ENCODE measurements at regions not wholly inside any gene's neighbourhood (a gene's known extent, or its start where the extent isn't known, plus 50 kb on each side); places are given as distances from the start of the nearest gene placed in this dataset.
A peak's percentile ranks its signal among the peaks of the same experiment; 100 is the strongest.
"Not testable (repeated sequence)": the region's sequence is repeated elsewhere in the genome, so short reads cannot be mapped to it uniquely, and the experiment has no call there.

DNA sequence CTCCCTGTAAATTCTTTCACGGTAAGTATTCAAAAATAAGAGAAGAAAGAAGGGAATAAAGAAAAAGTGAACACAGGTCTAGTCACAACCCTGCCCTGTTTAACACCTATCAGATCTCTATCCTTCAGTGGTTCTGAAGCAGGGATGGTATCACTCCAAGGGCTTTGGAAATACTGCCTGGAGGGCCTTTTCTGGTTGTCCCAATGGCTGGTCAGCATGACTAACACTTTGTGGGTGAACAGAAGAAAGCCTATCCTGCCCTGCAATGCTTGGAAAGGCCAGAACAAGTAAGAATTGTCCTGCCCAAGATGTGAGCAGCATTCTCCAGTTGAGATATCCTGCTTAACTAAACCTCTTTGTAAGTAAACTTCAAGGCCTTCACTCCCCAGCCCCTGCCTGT is 124.9 kb downstream of the TMEM167A start:
- DNase-seq (ENCODE audit: low read depth): peak; percentile 40

DNA sequence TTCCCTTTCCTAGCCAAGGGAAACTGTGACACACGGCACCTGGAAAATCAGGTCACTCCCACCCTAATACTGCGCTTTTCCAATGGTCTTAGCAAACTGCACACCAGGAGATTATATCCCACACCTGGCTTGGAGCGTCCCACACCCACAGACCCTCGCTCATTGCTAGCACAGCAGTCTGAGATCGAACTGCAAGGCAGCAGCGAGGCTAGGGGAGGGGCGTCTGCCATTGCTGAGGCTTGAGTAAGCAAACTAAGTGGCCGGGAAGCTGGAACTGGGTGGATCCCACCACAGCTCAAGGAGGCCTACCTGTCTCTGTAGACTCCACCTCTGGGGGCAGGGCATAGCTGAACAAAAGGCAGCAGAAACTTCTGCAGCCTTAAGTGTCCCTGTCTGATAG is 132.9 kb downstream of the TMEM167A start:
- DNase-seq (ENCODE audit: low read depth): not testable (repeated sequence)

DNA sequence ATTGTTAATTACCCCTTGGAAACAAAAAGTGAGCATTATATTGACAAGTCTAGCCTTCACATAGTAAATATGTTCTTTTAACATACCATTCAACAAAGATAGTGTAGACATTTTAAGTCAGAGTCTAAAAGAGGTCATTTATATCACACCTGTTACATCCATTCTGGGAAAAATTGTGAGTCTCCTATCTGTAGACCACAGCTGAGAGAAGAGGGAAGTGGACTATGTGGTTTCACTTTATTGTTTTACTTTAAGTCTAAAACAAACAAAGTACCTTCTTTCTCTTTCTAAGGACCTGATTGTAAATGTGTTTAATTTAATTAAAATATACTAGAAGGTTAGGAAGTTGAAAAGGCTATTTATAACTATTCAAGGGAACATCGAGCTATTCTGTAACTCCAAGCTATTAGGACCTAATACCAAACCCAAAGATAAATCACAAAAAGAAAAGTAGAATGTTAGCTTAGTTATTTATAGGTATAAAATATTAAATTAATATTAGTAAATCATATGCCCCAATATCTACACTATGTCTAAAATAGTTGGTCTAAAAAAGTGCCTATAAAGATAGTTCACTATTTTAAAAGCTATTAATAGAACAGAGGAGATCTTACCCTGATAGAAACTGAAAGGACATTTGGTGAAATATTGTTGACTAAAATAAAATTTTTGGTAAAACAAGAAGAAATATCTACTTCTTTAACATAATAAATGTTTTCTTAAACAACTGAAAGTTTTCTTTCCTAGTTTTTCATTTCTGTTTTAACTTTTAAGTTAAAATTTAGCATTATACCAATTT is 134.9 kb downstream of the TMEM167A start:
- no peak for DNase-seq (ENCODE audit: low read depth)

DNA sequence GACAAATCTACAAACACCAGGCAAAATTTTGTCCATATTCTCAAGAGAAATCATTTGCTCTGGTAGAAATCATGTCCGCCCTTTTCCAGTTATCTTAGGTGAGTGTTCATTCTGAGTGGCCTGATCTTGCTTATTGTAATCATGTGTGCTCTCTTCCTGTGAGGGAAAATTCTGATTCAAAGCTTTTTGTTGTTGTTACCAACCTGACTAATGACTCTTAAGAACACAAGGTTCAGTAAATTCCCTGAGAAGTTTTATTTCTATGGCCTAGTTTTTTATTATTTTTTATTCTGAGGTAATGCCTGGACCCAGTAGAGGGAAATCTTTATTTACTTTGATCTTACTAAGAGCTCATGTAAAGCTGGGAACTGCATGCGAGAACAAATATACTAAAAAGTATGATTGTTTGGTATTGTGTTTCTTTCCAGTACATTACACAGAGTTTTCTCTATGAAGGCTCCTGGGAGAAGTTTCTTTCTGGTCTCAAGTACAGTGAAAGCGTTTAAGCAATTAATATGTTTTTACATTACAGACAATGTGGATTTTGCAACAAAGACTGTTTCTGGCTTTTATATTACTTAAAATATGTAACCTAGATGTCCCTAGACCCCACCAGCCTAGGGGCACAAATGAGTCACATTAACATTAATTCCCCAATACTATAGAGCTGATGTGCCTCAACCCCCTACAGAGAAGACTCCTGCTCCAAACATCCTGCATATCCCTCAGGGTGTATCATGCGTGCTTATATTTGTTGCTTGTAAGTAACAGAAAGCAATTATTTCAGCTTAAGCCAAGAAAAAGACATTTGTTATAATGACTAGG is 138.1 kb downstream of the TMEM167A start:
- DNase-seq (ENCODE audit: low read depth): no peak

DNA sequence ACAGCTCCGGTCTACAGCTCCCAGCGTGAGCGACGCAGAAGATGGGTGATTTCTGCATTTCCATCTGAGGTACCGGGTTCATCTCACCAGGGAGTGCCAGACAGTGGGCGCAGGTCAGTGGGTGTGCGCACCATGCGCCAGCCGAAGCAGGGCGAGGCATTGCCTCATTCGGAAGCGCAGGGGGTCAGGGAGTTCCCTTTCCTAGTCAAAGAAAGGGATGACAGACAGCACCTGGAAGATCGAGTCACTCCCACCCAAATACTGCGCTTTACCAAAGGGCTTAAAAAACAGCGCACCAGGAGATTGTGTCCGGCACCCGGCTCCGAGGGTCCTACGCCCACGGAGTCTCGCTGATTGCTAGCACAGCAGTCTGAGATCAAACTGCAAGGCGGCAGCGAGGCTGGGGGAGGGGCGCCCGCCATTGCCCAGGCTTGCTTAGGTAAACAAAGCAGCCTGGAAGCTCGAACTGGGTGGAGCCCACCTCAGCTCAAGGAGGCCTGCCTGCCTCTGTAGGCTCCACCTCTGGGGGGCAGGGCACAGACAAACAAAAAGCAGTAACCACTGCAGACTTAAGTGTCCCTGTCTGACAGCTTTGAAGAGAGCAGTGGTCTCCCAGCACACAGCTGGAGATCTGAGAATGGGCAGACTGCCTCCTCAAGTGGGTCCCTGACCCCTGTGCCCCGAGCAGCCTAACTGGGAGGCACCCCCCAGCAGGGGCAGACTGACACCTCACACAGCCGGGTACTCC is 144.5 kb downstream of the TMEM167A start:
- not testable (repeated sequence) for DNase-seq (ENCODE audit: low read depth)

DNA sequence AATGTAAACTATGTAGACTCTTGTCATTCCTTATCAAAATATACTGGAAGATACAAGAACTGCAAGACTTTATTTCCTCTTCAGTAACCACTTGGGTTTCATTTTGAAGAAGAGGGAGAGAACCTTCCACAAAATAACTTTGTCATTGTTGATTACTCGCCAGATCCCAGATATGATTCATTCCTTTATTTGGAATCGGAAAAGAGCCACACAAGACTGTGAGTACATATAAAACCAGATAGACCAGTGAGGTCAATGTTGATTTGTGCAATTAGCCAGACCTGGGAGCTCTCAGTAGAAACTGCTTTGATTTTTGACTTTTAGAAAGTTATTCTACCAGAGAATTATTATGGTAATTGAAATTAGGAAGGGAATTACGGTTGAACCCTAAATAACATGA is 146.1 kb downstream of the TMEM167A start:
- peak; percentile 3 for DNase-seq (ENCODE audit: low read depth)

DNA sequence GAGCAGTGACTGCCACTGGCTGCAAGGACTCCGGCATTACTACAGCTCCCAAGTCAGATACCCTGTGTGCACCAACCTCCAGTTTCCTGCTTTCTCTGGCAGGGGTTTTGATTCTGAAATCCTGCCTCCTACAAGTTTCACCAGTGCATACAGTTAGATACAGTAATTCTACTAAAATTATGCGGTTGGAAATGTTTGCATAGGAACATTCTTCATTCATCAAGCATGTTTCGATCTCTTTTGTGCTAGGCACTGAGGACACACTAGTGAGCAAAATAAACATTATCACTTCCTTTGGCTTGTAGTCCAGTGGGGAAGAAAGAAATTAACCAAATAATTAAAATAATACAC is 152.2 kb downstream of the TMEM167A start:
- DNase-seq (ENCODE audit: low read depth): no peak

DNA sequence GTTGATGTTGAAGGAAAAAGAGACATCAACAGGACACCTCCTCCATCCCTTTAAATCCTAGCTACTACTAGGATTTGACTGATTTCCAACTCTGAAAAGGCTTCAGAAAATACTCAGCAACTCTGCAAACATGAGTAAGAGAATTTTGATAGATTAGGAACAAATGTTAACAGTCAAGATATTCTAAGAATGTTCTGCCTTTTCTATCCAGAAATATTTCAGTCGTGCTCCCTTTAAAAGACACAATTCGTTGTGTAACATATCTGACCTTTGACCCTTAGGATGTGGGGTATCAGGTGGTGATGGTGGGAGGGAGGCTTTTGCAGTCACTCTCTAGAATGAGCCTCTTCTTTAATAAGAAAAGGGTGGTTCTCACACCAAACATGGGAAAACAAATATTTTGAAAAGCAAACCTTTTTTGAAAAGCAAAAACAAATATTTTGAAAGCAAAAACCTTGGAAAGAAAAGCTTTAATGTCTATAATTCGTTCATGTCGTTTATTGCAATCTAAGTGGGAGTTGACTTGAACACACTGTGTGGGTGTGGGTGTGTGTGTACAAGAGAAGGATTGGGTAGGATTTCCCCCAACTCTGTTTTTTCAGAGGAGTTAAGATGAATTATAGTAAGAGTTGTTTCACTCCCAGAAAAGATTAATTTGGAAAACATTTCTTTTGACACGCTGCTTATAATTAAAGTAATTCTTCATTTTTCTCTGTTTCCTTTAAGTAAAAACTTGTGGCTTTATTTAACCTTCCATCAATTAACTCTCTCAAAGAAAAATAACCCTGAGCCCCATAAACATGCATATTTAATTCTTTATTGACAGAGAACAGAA is 152.8 kb downstream of the TMEM167A start:
- no peak for DNase-seq (ENCODE audit: low read depth)

DNA sequence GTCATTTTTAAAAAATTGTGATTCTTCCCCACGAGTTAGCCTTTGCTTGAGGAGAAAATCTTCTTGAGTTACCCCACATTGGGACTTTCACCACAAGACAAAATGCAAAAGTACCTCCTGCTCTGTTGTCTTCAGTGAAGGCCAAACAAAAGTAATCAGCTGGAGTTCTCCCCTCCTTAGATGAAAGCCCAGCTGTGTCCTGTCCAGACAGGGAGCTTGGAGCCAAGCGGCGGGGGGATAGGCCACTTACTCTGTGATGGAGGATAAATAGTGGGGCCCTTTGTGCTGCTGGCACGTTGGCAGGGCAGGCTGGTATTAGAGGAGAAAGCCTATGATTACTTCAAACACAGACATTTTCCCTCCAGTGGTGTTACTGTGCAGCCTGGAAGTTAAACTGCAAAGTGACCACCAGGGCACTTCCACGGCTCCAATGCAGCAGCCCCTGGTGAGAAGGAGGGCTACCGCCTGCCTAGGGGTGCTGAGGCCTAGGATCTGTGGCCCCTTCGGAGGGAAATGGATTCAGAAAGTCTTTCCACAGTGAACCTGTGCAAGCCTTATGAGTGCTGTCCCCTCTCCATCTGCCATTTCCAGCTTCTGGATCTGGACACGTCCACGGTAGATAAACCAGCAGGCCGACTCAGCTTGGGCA is 155.0 kb downstream of the TMEM167A start:
- no peak for DNase-seq (ENCODE audit: low read depth)

DNA sequence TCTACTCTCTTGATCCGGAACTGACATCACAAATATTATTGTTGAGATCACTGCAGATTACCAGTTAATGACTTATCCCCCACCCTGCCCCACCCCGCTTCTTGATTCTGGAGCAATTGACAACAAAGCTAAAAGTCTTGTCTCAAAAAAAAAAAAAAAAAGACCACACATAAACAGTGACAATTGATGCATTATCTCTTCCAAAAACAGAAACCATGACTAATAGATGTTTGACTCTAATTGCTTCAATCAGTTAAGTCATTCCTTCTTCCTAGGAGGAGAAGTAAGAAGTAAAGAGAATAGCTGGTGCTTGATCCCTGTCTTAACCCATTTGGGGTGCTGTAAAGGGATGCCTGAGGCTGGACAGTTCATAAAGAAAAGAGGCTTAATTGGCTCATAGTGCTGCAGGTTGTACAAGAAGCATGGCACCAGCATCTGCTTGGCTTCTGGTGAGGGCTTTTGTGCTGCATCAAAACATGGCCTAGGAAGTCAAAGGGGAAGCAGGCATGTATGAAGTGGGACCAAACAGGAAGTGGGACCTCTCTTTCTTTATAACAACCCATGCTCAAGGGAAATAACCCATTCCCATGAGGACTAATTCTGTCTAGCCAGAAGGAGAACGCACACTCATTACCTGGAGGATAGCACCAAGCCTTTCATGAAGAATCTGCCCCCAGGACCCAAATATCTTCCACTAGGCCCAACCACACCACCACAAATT is 158.7 kb downstream of the TMEM167A start:
- DNase-seq (ENCODE audit: low read depth): peak; percentile 10

DNA sequence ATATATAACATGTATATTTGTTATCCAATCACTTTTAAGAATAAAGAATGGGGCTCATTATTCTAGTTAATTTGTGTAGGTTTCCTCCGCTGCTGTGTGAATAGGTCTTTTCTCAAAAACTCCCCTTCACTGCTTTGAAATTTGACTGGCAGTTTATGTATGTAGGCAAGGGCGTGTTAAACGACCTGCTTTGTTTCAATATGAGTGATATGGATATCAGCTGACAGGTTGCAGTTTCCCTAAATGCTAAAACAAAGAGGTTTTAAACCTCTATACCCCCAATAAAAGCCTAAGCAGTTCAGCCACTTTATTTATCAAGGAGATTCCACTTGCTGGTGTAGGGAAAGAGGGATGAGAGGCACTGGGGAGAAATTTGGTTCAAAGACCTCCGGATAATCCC is 159.6 kb downstream of the TMEM167A start:
- DNase-seq (ENCODE audit: low read depth): no peak

DNA sequence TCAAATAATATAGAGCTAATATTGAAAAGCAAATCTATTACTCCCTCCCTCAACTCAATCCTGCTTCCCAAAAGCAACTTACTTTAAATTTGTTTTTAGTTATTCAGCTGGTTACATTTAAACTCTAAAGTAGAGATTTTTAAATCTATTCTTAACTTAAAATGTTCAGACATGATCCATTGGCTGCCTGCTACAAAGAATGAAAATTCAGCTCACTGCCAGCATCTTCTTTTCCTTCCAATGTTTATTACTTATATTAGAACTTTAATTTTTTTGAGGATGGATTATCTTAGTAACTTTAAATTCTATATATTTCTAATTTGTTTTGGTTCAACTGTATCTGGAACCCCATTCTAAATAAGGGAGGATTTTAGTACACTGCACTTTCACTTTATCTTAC is 163.2 kb downstream of the TMEM167A start:
- DNase-seq (ENCODE audit: low read depth): no peak

DNA sequence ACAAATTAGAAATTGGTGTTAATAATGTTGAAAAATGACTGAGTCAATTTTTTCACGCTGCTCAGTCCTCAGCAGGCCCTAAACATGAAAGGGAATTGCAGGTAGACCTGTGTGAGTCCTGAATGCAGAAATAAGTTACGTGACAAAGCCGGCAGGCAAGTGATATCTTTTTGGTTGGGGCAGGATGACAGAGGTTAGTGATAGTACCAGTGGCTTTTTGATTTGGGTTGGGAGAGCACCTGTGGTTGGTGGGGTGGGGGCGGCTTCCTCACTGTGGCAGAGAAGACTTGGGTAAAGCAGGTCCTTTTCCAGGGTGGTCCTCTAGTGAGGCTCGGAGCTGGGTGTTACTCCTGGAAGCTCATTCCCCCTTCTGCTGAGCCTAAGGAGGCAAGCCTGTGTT is 164.7 kb downstream of the TMEM167A start:
- no peak for DNase-seq (ENCODE audit: low read depth)

DNA sequence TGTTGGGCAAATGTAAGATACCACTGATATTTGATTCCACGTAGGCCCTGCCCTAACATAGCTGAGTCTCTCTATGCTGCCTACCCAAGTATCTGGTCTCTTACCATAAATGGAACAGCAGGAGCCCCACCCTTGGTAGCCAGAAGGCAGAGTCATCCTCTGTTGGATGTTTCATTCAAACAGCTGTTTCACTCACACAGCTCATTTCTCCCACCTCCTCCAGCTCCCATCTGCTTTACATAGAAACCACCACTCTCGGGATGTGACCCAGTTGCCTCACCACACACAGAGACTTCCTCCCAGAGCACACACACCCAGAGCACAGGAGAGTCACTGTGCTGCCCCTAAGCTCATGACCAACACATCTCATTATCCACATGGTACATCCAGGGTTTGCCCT is 165.3 kb downstream of the TMEM167A start:
- no peak for DNase-seq (ENCODE audit: low read depth)

DNA sequence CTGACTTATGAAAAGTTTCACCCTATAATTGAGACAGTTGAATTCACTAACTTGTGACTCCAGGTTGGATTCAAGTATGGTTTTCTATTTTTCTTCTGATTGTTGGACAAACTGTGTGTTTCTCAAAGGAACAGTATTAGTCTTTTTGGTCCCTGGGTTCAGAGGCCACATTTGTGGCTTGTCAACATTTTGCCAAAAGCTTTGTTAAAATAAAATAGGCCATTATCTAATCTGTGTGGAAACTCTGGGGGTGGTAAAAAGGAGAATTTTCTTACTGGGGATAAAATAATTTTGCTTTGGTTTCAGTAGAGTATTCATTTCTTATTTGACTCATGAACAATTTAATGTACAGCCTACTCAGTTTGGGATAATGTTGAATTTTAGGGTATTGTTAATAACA is 166.3 kb downstream of the TMEM167A start:
- DNase-seq (ENCODE audit: low read depth): no peak

DNA sequence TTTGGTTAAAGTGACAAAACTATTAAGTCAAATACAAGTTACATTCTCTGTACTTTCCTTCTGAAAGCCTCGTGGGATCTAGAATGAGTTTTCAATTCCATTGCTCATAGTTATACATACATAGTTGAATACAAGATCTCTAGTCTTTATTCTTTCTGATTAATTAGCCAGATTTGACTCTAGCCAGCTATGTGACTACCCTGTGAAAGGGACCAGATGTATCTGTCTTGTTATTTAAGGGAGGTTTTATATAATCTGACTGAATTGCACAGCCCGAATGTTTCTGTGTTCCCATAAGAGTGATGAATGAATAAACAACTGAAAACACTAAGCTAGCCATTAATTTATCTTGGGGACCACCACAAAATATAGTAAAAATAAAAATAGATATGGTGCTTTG is 166.7 kb downstream of the TMEM167A start:
- no peak for DNase-seq (ENCODE audit: low read depth)

DNA sequence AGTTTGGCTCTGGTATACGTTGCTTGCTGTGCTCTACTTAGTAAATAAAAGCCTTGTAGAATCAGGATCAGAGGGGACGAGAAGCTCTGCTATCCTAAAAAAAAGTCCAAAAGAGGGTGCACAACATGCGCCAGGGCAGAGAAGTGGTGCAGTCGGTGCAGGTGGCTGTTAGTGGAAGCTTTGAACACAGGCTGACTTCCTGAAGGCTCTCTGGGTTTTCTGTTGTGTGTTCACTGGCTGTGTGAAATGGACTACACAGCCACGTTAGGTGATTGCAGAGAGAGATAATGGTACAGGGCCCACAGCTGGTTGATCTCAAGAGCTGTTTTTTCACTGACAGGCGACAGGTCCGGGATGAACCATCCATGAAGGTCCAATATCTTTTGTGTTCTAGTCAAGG is 167.4 kb downstream of the TMEM167A start:
- DNase-seq (ENCODE audit: low read depth): no peak

DNA sequence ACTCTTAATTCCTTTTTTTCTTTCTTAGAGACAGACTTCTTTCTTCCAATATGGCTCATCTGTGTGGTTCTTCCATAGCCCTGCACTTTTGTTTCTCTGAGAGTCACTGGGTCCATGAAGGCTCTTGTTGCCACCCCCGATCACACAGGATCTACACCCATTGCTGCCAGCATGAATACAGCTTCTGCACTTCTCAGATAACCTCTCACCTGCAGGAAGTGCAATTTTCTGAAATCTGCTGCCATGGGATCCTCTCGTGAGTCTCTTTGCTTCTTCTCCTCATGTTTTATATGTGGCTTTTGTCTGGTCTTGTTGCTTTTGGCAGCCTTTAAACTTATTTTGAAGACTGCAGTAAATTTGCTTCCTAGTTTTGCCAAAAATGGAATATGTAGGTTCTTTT is 171.2 kb downstream of the TMEM167A start:
- no peak for DNase-seq (ENCODE audit: low read depth)

DNA sequence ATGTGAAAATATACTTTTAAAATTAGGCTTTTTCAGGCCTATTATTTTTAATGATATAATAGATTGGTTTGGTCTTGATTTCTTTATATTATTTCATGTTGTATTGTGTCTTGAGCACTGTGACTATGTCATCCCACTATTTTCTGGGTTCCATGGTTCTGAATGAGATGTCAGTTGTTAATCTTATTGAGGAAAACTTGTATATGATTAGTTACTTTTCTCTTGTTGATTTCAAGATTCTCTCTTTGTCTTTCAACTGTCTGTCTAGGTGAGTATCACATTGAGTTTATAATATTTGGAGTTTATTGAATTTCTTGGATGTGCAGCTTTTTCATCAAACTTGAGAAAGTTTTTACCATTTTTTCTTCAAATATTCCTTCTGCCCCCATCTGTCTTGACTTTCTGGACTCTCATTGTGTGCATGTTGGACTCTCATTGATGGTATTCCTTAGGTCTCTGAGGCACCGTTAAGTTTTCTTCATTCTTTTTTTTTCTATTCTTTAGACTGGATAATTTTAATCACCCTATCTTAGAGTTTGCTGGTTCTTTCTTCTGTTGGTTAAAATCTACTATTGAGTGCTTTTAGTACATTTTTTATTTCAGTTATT is 175.8 kb downstream of the TMEM167A start:
- no peak for DNase-seq (ENCODE audit: low read depth)

DNA sequence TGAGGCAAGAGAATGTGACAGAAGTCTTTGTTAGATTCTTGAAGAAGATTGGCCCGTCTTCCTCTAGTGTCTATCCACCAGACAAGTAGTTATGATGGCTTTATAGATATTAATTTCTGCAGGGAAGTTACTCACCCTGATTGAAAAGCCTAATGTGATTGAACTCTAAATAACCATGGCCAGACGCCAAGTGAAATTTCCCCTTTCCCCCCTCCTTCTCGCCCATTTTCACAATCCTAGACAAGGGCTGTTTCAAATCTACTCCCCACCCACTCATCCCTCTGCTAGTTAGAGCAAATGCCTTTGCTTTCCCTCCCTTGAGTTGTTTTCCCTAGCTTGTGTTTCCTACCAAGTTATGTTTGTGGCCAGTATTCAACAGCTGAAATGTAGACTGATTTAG is 182.5 kb downstream of the TMEM167A start:
- no peak for DNase-seq (ENCODE audit: low read depth)

Data from ELR (cell line).